Osteoblast (primary cell): ENCODE measurements at regions not wholly inside any gene's neighbourhood (a gene's known extent, or its start where the extent isn't known, plus 50 kb on each side); places are given as distances from the start of the nearest gene placed in this dataset.
"Not testable (repeated sequence)": the region's sequence is repeated elsewhere in the genome, so short reads cannot be mapped to it uniquely, and the experiment has no call there.

Experiments used
- DNase-seq: peaks from one replicate; pipeline ENCODE4 v3.0.0; 2011; ENCODE audit warnings: low spot score, mixed read lengths; ENCODE audit not compliant: insufficient read length; ENCODE audit errors: missing footprints
- H2AFZ ChIP-seq: 2 replicates; pipeline ENCODE4 v1.6.0; 2011; ENCODE audit warnings: mild to moderate bottlenecking, low read length
- H3K27ac ChIP-seq: 2 replicates; pipeline ENCODE4 v1.5.1; 2011; ENCODE audit warnings: mild to moderate bottlenecking, low read depth, low read length, moderate library complexity
- H3K27me3 ChIP-seq: 2 replicates; pipeline ENCODE4 v1.6.0; 2012; ENCODE audit warnings: mild to moderate bottlenecking, control low read depth, inconsistent platforms, low read length, moderate library complexity; ENCODE audit not compliant: insufficient read depth
- H3K36me3 ChIP-seq: 2 replicates; pipeline ENCODE4 v1.5.1; 2011; ENCODE audit warnings: mild to moderate bottlenecking, low read length, control low read depth, moderate library complexity; ENCODE audit not compliant: insufficient read depth
- H3K4me1 ChIP-seq: 2 replicates; pipeline ENCODE4 v1.5.1; 2011; ENCODE audit warnings: mild to moderate bottlenecking, low read length, control low read depth, moderate library complexity; ENCODE audit not compliant: insufficient read depth
- H3K4me2 ChIP-seq: 2 replicates; pipeline ENCODE4 v1.6.0; 2011; ENCODE audit warnings: mild to moderate bottlenecking, low read length; ENCODE audit not compliant: insufficient read depth
- H3K4me3 ChIP-seq: fragments of 200-600 bp; sonication (generic); 3 replicates; pipeline ENCODE4 v1.5.1; 2012; ENCODE audit warnings: mild to moderate bottlenecking, low read length, inconsistent platforms; ENCODE audit not compliant: insufficient read depth
- H3K79me2 ChIP-seq: 2 replicates; pipeline ENCODE4 v1.6.0; 2012; ENCODE audit warnings: mild to moderate bottlenecking, low read length, control low read depth, inconsistent platforms; ENCODE audit not compliant: insufficient read depth
- H3K9me3 ChIP-seq: 2 replicates; pipeline ENCODE4 v1.5.1; 2011; ENCODE audit warnings: low read depth, low read length, control low read depth
- H4K20me1 ChIP-seq: 2 replicates; pipeline ENCODE4 v1.6.0; 2012; ENCODE audit warnings: mild to moderate bottlenecking, low read length, control low read depth; ENCODE audit not compliant: insufficient read depth
- TF ChIP-seq, protein P1 (sequence below): IDR thresholded peaks from 2 replicates; pipeline ENCODE4 v1.5.1; 2011; ENCODE audit warnings: mild to moderate bottlenecking, low read depth, low read length, moderate library complexity; ENCODE audit errors: extremely low read depth

DNA sequence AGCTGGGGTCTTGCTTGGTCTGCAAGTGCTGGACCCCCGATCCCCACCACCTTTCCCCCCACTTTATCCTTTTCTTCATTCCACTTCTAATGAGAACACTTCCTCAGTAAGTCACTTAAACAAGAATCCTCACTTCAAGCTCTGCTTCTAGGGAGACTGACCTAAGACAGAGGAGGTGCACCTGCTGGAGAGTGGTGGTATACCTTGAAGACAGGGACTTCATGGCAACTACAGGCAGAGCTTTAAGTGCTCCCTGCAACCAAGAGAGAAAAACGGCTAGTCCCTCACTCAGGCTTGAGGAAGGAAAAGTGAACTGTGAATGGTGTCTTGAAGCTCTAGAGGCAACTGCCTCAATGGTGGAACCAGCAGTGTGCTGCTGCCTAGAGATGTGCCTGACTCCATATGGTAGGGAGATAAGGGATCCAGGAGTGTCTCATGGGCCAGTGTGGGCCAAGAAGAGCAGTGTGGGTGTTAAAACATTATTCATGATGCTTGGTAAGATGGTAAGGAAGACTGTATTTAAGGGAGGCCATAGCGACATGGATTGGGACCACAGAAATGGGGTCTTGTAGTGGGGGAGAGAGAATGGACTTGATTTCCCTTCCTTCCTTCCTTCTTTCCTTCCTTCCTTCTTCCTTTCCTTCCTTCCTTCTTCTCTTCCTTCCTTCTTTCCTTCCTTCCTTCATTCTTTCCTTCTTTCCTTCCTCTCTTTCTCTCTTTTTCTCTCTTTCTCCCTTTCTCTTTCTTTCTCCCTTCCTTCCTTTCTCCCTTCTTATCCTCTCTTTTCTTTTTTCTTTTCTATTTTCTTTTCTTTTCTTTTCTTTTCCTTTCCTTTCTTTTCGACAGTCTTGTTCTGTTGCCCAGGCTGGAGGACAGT is 96.2 kb upstream of the NAP1L1 start:
- Histone ChIP-seq H3K4me3 (no peak overlapping the region), H3K9me3 (no peaks in the 10 kb centered on the region), H4K20me1 (no peaks in the 10 kb centered on the region), H3K36me3 (no peaks in the 10 kb centered on the region), H3K27me3 (no peaks in the 10 kb centered on the region), H3K4me1 (peaks cover 20% of the 10 kb centered on the region), H3K4me2 (no peak overlapping the region), H3K79me2 (no peaks in the 10 kb centered on the region), H2AFZ (no peak overlapping the region), H3K27ac (no peak overlapping the region)
- no peak for DNase-seq
- TF ChIP-seq, protein P1, sequence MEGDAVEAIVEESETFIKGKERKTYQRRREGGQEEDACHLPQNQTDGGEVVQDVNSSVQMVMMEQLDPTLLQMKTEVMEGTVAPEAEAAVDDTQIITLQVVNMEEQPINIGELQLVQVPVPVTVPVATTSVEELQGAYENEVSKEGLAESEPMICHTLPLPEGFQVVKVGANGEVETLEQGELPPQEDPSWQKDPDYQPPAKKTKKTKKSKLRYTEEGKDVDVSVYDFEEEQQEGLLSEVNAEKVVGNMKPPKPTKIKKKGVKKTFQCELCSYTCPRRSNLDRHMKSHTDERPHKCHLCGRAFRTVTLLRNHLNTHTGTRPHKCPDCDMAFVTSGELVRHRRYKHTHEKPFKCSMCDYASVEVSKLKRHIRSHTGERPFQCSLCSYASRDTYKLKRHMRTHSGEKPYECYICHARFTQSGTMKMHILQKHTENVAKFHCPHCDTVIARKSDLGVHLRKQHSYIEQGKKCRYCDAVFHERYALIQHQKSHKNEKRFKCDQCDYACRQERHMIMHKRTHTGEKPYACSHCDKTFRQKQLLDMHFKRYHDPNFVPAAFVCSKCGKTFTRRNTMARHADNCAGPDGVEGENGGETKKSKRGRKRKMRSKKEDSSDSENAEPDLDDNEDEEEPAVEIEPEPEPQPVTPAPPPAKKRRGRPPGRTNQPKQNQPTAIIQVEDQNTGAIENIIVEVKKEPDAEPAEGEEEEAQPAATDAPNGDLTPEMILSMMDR, result no peak

DNA sequence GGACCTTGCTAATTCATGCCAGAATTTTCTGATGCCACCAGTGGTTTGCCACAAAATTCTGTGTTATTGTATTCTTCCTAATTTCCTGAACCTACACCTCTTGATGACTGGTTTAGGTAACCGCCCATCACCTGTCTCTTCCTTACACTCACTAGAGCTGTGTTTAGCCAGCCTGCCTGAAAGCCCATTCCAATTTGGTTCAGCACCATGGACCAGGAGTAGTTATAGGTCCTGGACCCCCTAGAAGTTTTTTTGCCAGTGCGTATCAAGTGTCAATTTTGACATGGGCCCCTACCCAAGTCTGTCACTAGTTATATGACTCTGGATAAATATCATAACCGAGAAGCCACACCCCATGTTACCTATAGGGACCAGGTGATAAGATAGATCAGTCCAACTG is 94.0 kb upstream of the NAP1L1 start:
- Histone ChIP-seq H3K9me3 (no peaks in the 10 kb centered on the region), H3K4me2 (no peak overlapping the region), H3K27ac (no peak overlapping the region), H3K79me2 (no peaks in the 10 kb centered on the region), H3K27me3 (no peaks in the 10 kb centered on the region), H3K36me3 (no peaks in the 10 kb centered on the region), H3K4me3 (no peak overlapping the region), H2AFZ (no peak overlapping the region), H4K20me1 (no peaks in the 10 kb centered on the region), H3K4me1 (peaks cover 15% of the 10 kb centered on the region)
- no peak for DNase-seq
- TF ChIP-seq, protein P1, result no peak

DNA sequence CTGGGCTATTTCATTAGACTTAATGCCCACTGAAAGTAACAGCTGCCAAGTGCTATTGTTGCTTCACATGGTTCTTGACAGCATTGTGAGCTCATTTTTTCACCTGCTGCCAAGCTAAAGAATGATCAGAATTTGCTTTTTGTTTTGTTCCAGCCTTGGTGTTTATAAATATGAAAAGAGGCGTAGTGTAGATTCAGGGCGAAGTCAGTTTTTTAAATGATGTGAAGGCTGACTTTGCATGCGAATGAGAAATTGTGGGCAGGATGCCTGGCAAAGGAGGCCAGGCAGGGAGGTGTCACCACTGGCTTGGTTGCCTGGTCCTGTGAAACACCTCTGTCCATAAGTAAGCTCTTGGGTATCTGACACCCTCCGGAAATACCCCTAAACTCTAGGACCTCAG is 93.3 kb upstream of the NAP1L1 start:
- TF ChIP-seq, protein P1, result no peak
- Histone ChIP-seq H3K27me3 (no peaks in the 10 kb centered on the region), H3K4me2 (no peak overlapping the region), H3K9me3 (no peaks in the 10 kb centered on the region), H3K4me1 (peaks cover 8% of the 10 kb centered on the region), H3K4me3 (no peak overlapping the region), H3K27ac (no peak overlapping the region), H3K36me3 (no peaks in the 10 kb centered on the region), H4K20me1 (no peaks in the 10 kb centered on the region), H3K79me2 (no peaks in the 10 kb centered on the region), H2AFZ (no peak overlapping the region)
- DNase-seq, result no peak

DNA sequence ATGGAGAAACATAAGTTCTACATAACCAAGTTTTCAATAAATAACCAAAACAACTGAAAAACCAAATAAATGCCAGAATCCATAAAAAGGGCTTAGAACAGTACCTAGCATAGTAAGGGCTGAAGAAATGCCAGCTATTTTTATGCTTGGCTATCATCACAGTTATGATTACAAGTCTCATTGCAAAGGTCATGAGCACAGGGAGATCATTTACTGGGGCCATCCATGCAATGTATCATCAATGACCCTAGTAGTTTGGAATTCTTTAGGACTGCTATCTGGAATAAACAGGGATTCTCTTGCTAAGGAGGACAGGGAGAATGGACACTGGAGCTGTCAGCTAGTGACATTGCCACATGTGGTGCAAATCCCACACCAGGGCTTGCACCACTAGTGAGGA is 92.5 kb upstream of the NAP1L1 start:
- no peak overlapping the region for H3K4me2 ChIP-seq
- no peaks in the 10 kb centered on the region for H3K79me2 ChIP-seq
- H3K4me3 ChIP-seq, result no peak overlapping the region
- H3K9me3 ChIP-seq, result no peaks in the 10 kb centered on the region
- H3K36me3 ChIP-seq, result no peaks in the 10 kb centered on the region
- no peaks in the 10 kb centered on the region for H3K27me3 ChIP-seq
- no peaks in the 10 kb centered on the region for H4K20me1 ChIP-seq
- DNase-seq, result peak; percentile 39
- H3K4me1 ChIP-seq, result peaks cover 6% of the 10 kb centered on the region
- no peak overlapping the region for H2AFZ ChIP-seq
- no peak overlapping the region for H3K27ac ChIP-seq
- TF ChIP-seq, protein P1, result no peak

DNA sequence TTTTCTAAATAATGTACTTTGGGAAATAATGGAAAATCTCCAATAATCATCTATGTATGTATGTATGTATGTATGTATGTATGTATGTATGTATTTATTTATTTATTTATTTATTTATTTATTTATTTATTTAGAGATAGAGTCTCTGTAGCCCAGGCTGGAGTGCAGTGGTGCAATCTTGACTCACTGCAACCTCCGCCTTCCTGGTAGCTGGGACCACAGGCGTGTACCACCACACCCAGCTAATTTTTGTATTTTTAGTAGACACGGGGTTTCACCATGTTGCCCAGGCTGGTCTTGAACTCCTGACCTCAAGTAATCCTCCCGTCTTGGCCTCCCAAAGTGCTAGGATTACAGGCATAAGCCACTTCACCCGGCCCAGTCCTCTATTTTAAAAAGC is 91.5 kb upstream of the NAP1L1 start:
- not testable (repeated sequence) for H3K4me2 ChIP-seq, H3K27me3 ChIP-seq, H3K9me3 ChIP-seq, H3K36me3 ChIP-seq, DNase-seq, H2AFZ ChIP-seq, H4K20me1 ChIP-seq, H3K4me3 ChIP-seq, H3K4me1 ChIP-seq, H3K79me2 ChIP-seq, H3K27ac ChIP-seq
